HG03039 (cell line): ENCODE measurements at regions not wholly inside any gene's neighbourhood (a gene's known extent, or its start where the extent isn't known, plus 50 kb on each side); places are given as distances from the start of the nearest gene placed in this dataset.

Experiments used
- ATAC-seq: cut with Tn5 transposase; IDR thresholded peaks from one replicate; pipeline ENCODE4 v1.9.1; 2021; ENCODE audit warnings: mild to moderate bottlenecking, moderate library complexity; ENCODE audit not compliant: unreplicated experiment

- ATAC-seq, result no peak
These were observed 292.1 kb upstream of the RGS18 start for GRCh38 chr1:191866155-191866554.

GRCh38 chr1:191869790-191870312 lies 288.4 kb upstream of the RGS18 start:
- no peak for ATAC-seq

GRCh38 chr1:191870490-191870889 lies 287.8 kb upstream of the RGS18 start:
- ATAC-seq, result no peak

- no peak for ATAC-seq
These were observed 282.3 kb upstream of the RGS18 start for GRCh38 chr1:191875994-191876393.

GRCh38 chr1:191876631-191877030 lies 281.6 kb upstream of the RGS18 start:
- no peak for ATAC-seq

- no peak for ATAC-seq
These were observed 275.4 kb upstream of the RGS18 start for GRCh38 chr1:191882870-191883269.

GRCh38 chr1:191886977-191887376 lies 271.3 kb upstream of the RGS18 start:
- ATAC-seq, result no peak

GRCh38 chr1:191888996-191889622 lies 269.2 kb upstream of the RGS18 start:
- ATAC-seq, result no peak

GRCh38 chr1:191889623-191890003 lies 268.6 kb upstream of the RGS18 start:
- ATAC-seq, result no peak

- no peak for ATAC-seq
These were observed 267.7 kb upstream of the RGS18 start for GRCh38 chr1:191890433-191891088.

- ATAC-seq, result no peak
These were observed 265.5 kb upstream of the RGS18 start for GRCh38 chr1:191892716-191893115.

GRCh38 chr1:191895049-191895448 lies 263.2 kb upstream of the RGS18 start:
- no peak for ATAC-seq

- ATAC-seq, result no peak
These were observed 262.7 kb upstream of the RGS18 start for GRCh38 chr1:191895462-191896058.

GRCh38 chr1:191897134-191897533 lies 261.1 kb upstream of the RGS18 start:
- no peak for ATAC-seq

- no peak for ATAC-seq
These were observed 256.6 kb upstream of the RGS18 start for GRCh38 chr1:191901651-191902050.

- no peak for ATAC-seq
These were observed 253.3 kb upstream of the RGS18 start for GRCh38 chr1:191904991-191905390.

- no peak for ATAC-seq
These were observed 252.5 kb upstream of the RGS18 start for GRCh38 chr1:191905781-191906180.

GRCh38 chr1:191907121-191907520 lies 251.1 kb upstream of the RGS18 start:
- ATAC-seq, result no peak

- no peak for ATAC-seq
These were observed 248.0 kb upstream of the RGS18 start for GRCh38 chr1:191910245-191910644.

- ATAC-seq, result no peak
These were observed 245.7 kb upstream of the RGS18 start for GRCh38 chr1:191912517-191912916.

- ATAC-seq, result no peak
These were observed 244.8 kb upstream of the RGS18 start for GRCh38 chr1:191913260-191913977.

- no peak for ATAC-seq
These were observed 228.9 kb upstream of the RGS18 start for GRCh38 chr1:191929383-191929782.
